Osteocyte (in vitro differentiated cells): ENCODE measurements at regions not wholly inside any gene's neighbourhood (a gene's known extent, or its start where the extent isn't known, plus 50 kb on each side); places are given as distances from the start of the nearest gene placed in this dataset.

Source experiments
- DNase-seq: peaks from one replicate; pipeline ENCODE4 v3.0.0; 2021; ENCODE audit warnings: mixed read lengths; ENCODE audit not compliant: unreplicated experiment; ENCODE audit errors: extremely low spot score
- H3K27ac Mint-ChIP-seq: one replicate; pipeline ENCODE4 v1.8.0; 2021; ENCODE audit warnings: mild to moderate bottlenecking, mixed read lengths; ENCODE audit not compliant: unreplicated experiment
- H3K27me3 Mint-ChIP-seq: one replicate; pipeline ENCODE4 v1.8.0; 2021; ENCODE audit warnings: mixed read lengths; ENCODE audit not compliant: unreplicated experiment
- H3K36me3 Mint-ChIP-seq: one replicate; pipeline ENCODE4 v1.8.0; 2021; ENCODE audit warnings: mixed read lengths; ENCODE audit not compliant: unreplicated experiment
- H3K4me1 Mint-ChIP-seq: one replicate; pipeline ENCODE4 v1.8.0; 2021; ENCODE audit warnings: mixed read lengths; ENCODE audit not compliant: unreplicated experiment
- H3K4me3 Mint-ChIP-seq: one replicate; pipeline ENCODE4 v1.8.0; 2021; ENCODE audit warnings: mild to moderate bottlenecking, moderate library complexity, mixed read lengths; ENCODE audit not compliant: unreplicated experiment
- H3K9me3 Mint-ChIP-seq: one replicate; pipeline ENCODE4 v1.8.0; 2021; ENCODE audit warnings: mixed read lengths; ENCODE audit not compliant: unreplicated experiment
- CTCF ChIP-seq: fragments of 200-600 bp; sonication (generic); IDR thresholded peaks from 2 replicates; pipeline ENCODE4 v1.5.0; 2021; ENCODE audit warnings: antibody characterized with exemption, mild to moderate bottlenecking, moderate library complexity

- no peak for TF ChIP-seq CTCF
- DNase-seq, result no peak
- Mint-ChIP-seq H3K9me3 (no peaks in the 10 kb centered on the region), H3K4me1 (no peaks in the 10 kb centered on the region), H3K27ac (no peak overlapping the region), H3K36me3 (no peaks in the 10 kb centered on the region), H3K27me3 (no peaks in the 10 kb centered on the region), H3K4me3 (no peak overlapping the region)
Measured at GRCh38 chr12:69036999-69037398, 104.0 kb upstream of the CPM start.

GRCh38 chr12:69039911-69040310, 106.9 kb upstream of the CPM start:
- DNase-seq, result no peak
- no peaks in the 10 kb centered on the region for H3K4me1 Mint-ChIP-seq
- H3K9me3 Mint-ChIP-seq, result no peaks in the 10 kb centered on the region
- TF ChIP-seq CTCF, result no peak
- H3K27ac Mint-ChIP-seq, result no peak overlapping the region
- H3K36me3 Mint-ChIP-seq, result no peaks in the 10 kb centered on the region
- no peaks in the 10 kb centered on the region for H3K27me3 Mint-ChIP-seq
- no peak overlapping the region for H3K4me3 Mint-ChIP-seq

GRCh38 chr12:69042557-69042956, 109.6 kb upstream of the CPM start:
- no peak overlapping the region for H3K4me3 Mint-ChIP-seq
- no peaks in the 10 kb centered on the region for H3K9me3 Mint-ChIP-seq
- no peaks in the 10 kb centered on the region for H3K27me3 Mint-ChIP-seq
- H3K4me1 Mint-ChIP-seq, result no peaks in the 10 kb centered on the region
- TF ChIP-seq CTCF, result no peak
- no peak for DNase-seq
- H3K27ac Mint-ChIP-seq, result no peak overlapping the region
- no peaks in the 10 kb centered on the region for H3K36me3 Mint-ChIP-seq

GRCh38 chr12:69042970-69043369, 110.0 kb upstream of the CPM start:
- no peak for TF ChIP-seq CTCF
- DNase-seq, result no peak
- no peaks in the 10 kb centered on the region for H3K9me3 Mint-ChIP-seq
- H3K4me1 Mint-ChIP-seq, result no peaks in the 10 kb centered on the region
- H3K27me3 Mint-ChIP-seq, result no peaks in the 10 kb centered on the region
- no peaks in the 10 kb centered on the region for H3K36me3 Mint-ChIP-seq
- H3K4me3 Mint-ChIP-seq, result no peak overlapping the region
- no peak overlapping the region for H3K27ac Mint-ChIP-seq

- H3K27me3 Mint-ChIP-seq, result no peaks in the 10 kb centered on the region
- H3K4me1 Mint-ChIP-seq, result no peaks in the 10 kb centered on the region
- no peak for DNase-seq
- no peak overlapping the region for H3K27ac Mint-ChIP-seq
- H3K36me3 Mint-ChIP-seq, result no peaks in the 10 kb centered on the region
- no peaks in the 10 kb centered on the region for H3K9me3 Mint-ChIP-seq
- TF ChIP-seq CTCF, result no peak
- H3K4me3 Mint-ChIP-seq, result no peak overlapping the region
Measured at GRCh38 chr12:69044887-69045286, 111.9 kb upstream of the CPM start.
